Activated T-cell treated with anti-CD3 and anti-CD28 coated beads for 48 hours (primary cell): ENCODE measurements at regions not wholly inside any gene's neighbourhood (a gene's known extent, or its start where the extent isn't known, plus 50 kb on each side); places are given as distances from the start of the nearest gene placed in this dataset.

Experiments used
- DNase-seq: peaks from one replicate; pipeline ENCODE4 v3.0.0-alpha.2; 2020; ENCODE audit warnings: low read depth

- no peak for DNase-seq
Measured at GRCh38 chr18:4638680-4639079, 183.6 kb upstream of the DLGAP1 start.

DNA sequence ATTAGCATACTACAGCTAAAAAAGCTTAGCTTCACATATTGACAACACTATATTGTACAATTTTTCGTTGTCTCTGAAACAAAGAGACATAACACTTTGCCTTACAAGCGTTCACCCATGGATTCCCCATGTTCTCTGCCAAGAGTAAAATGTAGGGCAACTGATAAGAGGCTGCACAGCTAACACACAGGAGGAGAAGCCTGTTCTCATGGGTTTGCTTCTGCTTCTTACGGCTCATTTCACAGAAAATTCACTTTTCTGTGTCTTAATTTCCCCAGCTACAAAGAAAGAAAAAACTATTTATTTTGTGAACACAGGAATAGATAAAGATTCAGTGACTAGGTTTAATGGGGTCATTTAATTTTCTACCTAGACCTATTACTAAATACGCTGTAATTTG lies 182.8 kb upstream of the DLGAP1 start:
- DNase-seq: no peak

DNA sequence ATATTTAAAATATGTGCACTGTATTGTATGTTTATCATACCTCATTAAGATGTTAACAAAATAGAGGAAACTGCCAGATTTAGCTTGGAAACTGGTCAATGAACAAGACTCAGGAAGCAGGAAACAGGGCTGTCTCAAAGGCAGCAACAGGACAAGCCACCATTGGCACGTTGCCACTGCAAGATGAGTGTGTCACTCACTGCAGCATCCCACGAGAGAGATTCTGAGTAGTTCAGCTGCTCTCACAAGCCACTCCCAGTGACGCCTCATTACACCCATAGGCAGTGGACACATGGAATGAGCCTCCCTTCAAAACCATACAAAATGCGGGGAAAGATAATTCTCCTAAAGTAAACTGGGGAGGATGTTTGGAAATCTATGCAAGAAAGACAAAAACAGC lies 181.9 kb upstream of the DLGAP1 start:
- no peak for DNase-seq

DNA sequence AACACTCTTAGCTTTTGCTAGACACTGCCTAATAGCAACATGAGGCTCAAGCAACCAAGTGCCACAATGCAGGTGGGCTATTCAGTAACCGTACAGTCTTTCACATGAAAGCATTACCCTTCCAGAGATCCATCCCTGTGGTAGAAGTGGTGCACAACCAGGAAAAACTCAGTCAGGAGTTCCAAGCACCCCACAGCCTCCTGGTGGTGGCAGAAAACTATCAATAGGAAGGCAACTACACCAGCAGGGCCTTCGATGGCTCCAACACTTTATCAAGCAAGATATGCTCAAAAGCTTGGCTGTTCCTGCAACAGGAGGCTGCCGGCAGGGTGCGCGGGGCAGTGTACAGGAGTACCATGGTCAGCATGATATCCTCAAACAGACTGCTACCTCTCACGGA lies 176.1 kb upstream of the DLGAP1 start:
- no peak for DNase-seq

- no peak for DNase-seq
Measured at GRCh38 chr18:4605212-4605611, 150.1 kb upstream of the DLGAP1 start.

- DNase-seq: no peak
Measured at GRCh38 chr18:4603955-4604354, 148.8 kb upstream of the DLGAP1 start.

GRCh38 chr18:4599312-4599711 lies 144.2 kb upstream of the DLGAP1 start:
- DNase-seq: no peak

GRCh38 chr18:4597301-4597700 lies 142.2 kb upstream of the DLGAP1 start:
- no peak for DNase-seq

DNA sequence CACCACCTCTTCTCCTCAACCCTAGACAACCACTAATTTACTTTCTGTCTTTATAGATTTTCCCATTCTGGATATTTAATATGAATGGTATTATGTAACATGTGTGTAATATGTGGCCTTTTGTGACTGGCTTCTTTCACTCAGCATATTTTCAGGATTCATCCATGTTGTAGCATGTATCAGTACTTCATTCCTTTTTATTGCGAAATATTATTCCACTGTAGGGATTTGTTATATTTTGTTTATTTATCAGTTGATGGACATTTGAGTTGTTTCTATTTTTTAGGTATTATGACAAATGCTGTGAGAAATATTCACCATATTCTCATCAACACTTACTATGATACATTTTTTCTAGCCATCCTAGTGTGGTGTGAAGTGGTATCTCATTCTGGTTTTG lies 138.8 kb upstream of the DLGAP1 start:
- DNase-seq: no peak

DNA sequence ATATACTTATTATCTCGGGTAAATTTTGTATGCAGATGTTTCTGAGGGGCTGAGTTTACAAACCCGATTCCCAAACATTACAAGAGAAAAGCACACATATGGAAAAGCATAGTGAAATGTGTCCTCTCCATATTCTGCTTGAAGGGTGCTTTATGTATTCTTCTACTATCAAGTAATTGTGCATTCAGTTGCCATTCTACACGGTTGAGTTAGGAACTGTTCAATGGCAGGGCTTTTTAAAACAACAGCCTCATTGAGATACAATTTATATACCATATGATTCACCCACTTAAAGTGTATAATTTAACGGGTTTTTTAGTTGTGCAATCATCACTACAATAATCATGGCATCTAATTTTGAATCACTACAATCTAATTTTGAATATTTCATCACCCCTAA lies 138.4 kb upstream of the DLGAP1 start:
- no peak for DNase-seq

DNA sequence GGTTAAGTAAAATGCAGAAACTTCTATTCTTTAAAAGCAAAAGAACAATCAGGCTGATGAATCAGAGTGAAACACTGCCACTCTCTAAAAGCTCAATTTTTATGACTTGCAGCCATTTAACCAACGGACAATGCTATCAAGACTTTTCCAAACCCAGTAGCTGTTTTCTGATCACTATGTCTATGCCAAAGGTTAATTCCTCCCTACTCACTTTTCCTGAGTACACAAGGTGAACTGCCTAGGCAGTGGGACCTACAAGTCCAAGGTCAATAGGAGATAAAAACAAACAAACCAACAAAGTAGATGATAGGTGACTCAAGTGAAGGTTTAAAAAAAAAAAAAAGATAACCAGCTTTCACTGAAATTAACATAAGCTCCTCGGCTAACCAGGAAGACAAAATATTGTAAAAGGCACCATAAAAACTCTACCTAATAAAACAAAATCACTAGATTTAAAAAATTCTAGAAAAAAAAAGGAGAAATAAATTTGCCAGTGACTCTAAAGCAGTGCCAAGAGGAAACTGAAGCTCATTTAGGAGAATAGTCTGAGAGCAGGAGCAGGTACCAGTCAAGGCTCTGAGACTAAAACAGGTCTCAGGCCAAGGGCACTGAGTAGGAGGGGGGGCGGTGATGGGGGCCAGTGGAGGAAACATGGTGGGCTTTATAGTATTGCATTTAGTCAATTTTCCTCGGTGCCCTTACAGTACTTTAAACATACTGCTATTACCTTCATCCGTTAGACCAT lies 134.1 kb upstream of the DLGAP1 start:
- DNase-seq: no peak

GRCh38 chr18:4587204-4587603 lies 132.1 kb upstream of the DLGAP1 start:
- no peak for DNase-seq

- no peak for DNase-seq
Measured at GRCh38 chr18:4586731-4587130, 131.6 kb upstream of the DLGAP1 start.

GRCh38 chr18:4582431-4583335 lies 127.6 kb upstream of the DLGAP1 start:
- DNase-seq: no peak

GRCh38 chr18:4581966-4582365 lies 126.9 kb upstream of the DLGAP1 start:
- DNase-seq: no peak

GRCh38 chr18:4578449-4578848 lies 123.3 kb upstream of the DLGAP1 start:
- DNase-seq: no peak

- no peak for DNase-seq
Measured at GRCh38 chr18:4573735-4574134, 118.6 kb upstream of the DLGAP1 start.

DNA sequence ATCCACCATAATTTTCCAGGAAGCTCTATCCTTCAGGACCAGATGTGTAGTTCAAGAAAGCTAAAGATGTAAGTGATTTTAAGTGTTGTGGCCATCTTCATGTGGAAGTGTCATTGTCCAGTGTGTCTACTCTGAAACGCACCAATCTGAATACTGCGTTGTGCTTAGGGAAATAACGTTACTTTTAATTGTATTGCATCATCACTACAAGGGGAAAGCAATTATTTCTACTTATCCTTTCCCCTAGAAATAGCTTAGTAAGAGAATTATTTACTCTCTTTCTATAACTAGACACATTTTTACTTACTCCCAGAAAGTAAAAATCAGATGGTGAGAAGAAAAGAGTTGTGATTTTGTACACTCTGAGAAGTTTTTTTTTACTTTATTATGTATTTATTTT lies 102.4 kb upstream of the DLGAP1 start:
- no peak for DNase-seq

- DNase-seq: no peak
Measured at GRCh38 chr18:4551001-4551360, 95.9 kb upstream of the DLGAP1 start.

DNA sequence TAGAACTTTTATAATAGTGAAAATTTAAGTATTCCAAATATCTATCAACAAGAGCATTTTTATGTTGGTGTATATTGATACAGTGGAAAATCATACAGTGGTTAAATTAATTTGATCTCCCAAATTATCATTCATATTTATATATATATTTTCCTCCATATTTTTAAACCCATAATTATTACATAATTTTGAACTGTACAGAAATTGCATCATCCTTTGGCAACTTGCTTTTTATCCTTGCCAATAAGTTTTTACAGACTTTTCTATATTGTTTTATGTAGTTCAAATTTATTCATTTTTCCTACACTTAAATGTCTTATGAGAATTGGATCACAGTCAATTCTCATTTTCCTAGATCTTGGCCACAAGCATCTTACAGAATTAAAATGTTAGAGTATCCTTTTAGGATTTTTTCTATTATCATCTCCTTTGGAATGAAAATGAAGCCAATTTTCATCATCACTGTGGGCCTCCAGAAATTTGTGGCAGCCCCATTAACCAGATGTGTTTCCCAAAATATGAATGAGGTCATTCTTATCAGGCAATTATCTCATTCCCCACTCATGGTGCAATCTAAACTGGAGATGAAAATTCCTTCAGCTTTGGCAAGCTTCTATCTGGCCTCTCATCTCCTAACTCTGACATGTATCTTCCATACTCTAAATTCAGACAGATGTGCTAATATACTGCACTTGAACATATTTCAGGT lies 94.2 kb upstream of the DLGAP1 start:
- no peak for DNase-seq

GRCh38 chr18:4547126-4547525 lies 92.0 kb upstream of the DLGAP1 start:
- DNase-seq: no peak

GRCh38 chr18:4544142-4544541 lies 89.0 kb upstream of the DLGAP1 start:
- DNase-seq: no peak

DNA sequence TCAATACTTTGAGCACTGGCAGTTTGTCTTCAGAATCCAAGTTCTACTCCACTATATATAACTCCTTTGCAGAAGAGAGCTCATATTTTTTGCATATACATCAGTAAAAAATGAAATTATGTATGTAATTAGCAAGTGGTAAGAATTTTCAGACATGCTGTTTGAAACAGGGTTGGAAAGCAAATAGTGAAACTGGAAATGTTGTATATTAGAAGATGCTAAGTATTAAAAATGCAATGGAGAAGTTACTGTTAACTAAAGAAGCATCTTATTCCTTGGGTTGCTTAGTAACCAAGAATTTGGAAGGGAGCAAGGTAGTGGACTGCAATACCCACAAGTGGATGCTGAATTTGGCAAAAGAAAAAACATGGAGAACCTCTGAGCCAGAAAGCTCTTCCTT lies 88.6 kb upstream of the DLGAP1 start:
- no peak for DNase-seq
